Activated effector memory CD4-positive, alpha-beta T cell treated with anti-CD3 and anti-CD28 coated beads, Interleukin-2, amount 50 U/mL, for 16 hours (primary cell): ENCODE measurements at regions not wholly inside any gene's neighbourhood (a gene's known extent, or its start where the extent isn't known, plus 50 kb on each side); places are given as distances from the start of the nearest gene placed in this dataset.

ENCODE experiments used
- DNase-seq: peaks from one replicate; pipeline ENCODE4 v3.0.0-alpha.2; 2020

- DNase-seq: no peak
Observed at GRCh38 chr3:104819333-104819732, 547.4 kb upstream of the ALCAM start.

GRCh38 chr3:104820959-104821358, 545.8 kb upstream of the ALCAM start:
- DNase-seq: no peak

- DNase-seq: no peak
Observed at GRCh38 chr3:104825116-104825515, 541.6 kb upstream of the ALCAM start.

- DNase-seq: no peak
Observed at GRCh38 chr3:104831071-104831470, 535.6 kb upstream of the ALCAM start.

- DNase-seq: no peak
Observed at GRCh38 chr3:104832530-104832929, 534.2 kb upstream of the ALCAM start.

- DNase-seq: no peak
Observed at GRCh38 chr3:104835376-104835775, 531.3 kb upstream of the ALCAM start.

GRCh38 chr3:104846270-104846669, 520.4 kb upstream of the ALCAM start:
- DNase-seq: no peak

GRCh38 chr3:104849070-104849469, 517.6 kb upstream of the ALCAM start:
- no peak for DNase-seq

- no peak for DNase-seq
Observed at GRCh38 chr3:104854468-104854867, 512.2 kb upstream of the ALCAM start.

- no peak for DNase-seq
Observed at GRCh38 chr3:104855702-104856101, 511.0 kb upstream of the ALCAM start.

GRCh38 chr3:104856741-104857140, 510.0 kb upstream of the ALCAM start:
- DNase-seq: no peak

- DNase-seq: no peak
Observed at GRCh38 chr3:104868291-104868690, 498.4 kb upstream of the ALCAM start.

- DNase-seq: no peak
Observed at GRCh38 chr3:104870276-104870675, 496.4 kb upstream of the ALCAM start.

GRCh38 chr3:104873331-104873730, 493.4 kb upstream of the ALCAM start:
- no peak for DNase-seq

- DNase-seq: no peak
Observed at GRCh38 chr3:104878395-104878794, 488.3 kb upstream of the ALCAM start.

- DNase-seq: no peak
Observed at GRCh38 chr3:104879919-104880318, 486.8 kb upstream of the ALCAM start.

- DNase-seq: no peak
Observed at GRCh38 chr3:104885214-104885814, 481.4 kb upstream of the ALCAM start.

- no peak for DNase-seq
Observed at GRCh38 chr3:104886220-104886995, 480.3 kb upstream of the ALCAM start.

GRCh38 chr3:104887069-104887468, 479.6 kb upstream of the ALCAM start:
- DNase-seq: no peak

GRCh38 chr3:104887619-104888018, 479.1 kb upstream of the ALCAM start:
- no peak for DNase-seq

- no peak for DNase-seq
Observed at GRCh38 chr3:104892044-104892443, 474.7 kb upstream of the ALCAM start.

- no peak for DNase-seq
Observed at GRCh38 chr3:104896624-104897023, 470.1 kb upstream of the ALCAM start.

GRCh38 chr3:104901396-104901795, 465.3 kb upstream of the ALCAM start:
- no peak for DNase-seq

GRCh38 chr3:104903064-104903463, 463.6 kb upstream of the ALCAM start:
- DNase-seq: no peak
